GM19467 (cell line): ENCODE measurements at regions not wholly inside any gene's neighbourhood (a gene's known extent, or its start where the extent isn't known, plus 50 kb on each side); places are given as distances from the start of the nearest gene placed in this dataset.

ENCODE experiments used
- ATAC-seq: cut with Tn5 transposase; IDR thresholded peaks from one replicate; pipeline ENCODE4 v1.9.1; 2021; ENCODE audit warnings: mild to moderate bottlenecking, moderate library complexity; ENCODE audit not compliant: unreplicated experiment

- no peak for ATAC-seq
Measured at GRCh38 chr1:103171041-103171590, 62.8 kb upstream of the COL11A1 start.

- no peak for ATAC-seq
Measured at GRCh38 chr1:103170609-103171008, 62.3 kb upstream of the COL11A1 start.

GRCh38 chr1:103162360-103162759 lies 54.0 kb upstream of the COL11A1 start:
- no peak for ATAC-seq

- ATAC-seq = no peak
Measured at GRCh38 chr1:103160281-103160680, 52.0 kb upstream of the COL11A1 start.
